BJ (cell line): ENCODE measurements at regions not wholly inside any gene's neighbourhood (a gene's known extent, or its start where the extent isn't known, plus 50 kb on each side); places are given as distances from the start of the nearest gene placed in this dataset.
"Not testable (repeated sequence)": the region's sequence is repeated elsewhere in the genome, so short reads cannot be mapped to it uniquely, and the experiment has no call there.

Experiments used
- CTCF ChIA-PET: fragments of 350-600 bp; formaldehyde crosslinking; extraction: SDS; loops from one replicate; lab custom pipeline; 2021; ENCODE audit warnings: antibody characterized with exemption, inconsistent platforms; lab: Yijun Ruan, JAX
- POLR2A ChIA-PET: fragments of 300-600 bp; sonication (Branson Sonifier 250); formaldehyde crosslinking; extraction: SDS; loops from one replicate; lab custom pipeline; 2021; ENCODE audit warnings: antibody characterized with exemption; lab: Charles Lee
- DNase-seq: peaks from one replicate; pipeline ENCODE4 v3.0.0-alpha.2; 2011; ENCODE audit warnings: low read depth
- H3K27me3 ChIP-seq: 2 replicates; pipeline ENCODE4 v1.6.0; 2011; ENCODE audit warnings: low read length; ENCODE audit not compliant: control insufficient read depth, insufficient read depth
- H3K36me3 ChIP-seq: 2 replicates; pipeline ENCODE4 v1.5.1; 2011; ENCODE audit warnings: low read length; ENCODE audit not compliant: control insufficient read depth, insufficient read depth
- H3K4me3 ChIP-seq: 2 replicates; pipeline ENCODE4 v1.5.1; 2011; ENCODE audit warnings: low read depth, mild to moderate bottlenecking, control low read depth, low read length

DNA sequence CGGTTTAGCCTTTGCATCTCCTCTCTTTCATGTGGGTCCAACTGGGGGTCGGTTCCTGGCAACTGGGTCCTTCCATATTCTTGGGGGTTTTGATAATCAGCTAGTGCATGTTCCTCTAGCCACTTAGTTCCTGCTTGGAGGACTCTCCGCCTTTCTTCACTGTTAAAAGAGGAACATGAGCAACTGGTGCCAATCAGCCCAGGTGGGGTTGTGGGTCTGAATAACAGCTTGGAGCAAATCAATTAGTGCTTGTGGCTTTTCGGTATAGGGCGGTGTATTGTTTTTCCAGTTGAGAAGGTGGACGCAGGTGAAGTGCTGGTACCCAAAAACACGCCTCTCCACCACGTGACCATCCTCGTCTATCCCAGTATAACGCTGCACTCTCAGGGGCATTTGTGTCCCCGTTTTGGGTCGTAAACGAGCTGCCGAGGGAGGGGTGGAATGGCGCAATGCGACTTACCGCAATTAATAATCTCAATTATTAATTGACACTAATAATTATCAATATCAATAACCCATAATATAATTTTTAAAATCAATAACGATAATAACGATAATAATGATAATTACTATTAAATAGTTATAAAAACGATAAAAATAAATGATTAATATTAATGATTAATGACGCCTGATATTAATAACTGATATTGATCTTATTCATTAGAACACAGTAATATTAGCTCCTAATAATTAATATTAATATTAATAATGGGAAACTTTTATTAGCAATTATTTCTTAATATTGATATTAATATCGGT, 51.9 kb upstream of the ALG1L2 start:
- H3K4me3 ChIP-seq, DNase-seq, H3K36me3 ChIP-seq, H3K27me3 ChIP-seq, POLR2A ChIA-PET: not testable (repeated sequence)
- CTCF ChIA-PET: interaction anchor here (0.9 kb wide), 1 partner anchor 87 kb away, joined by 3 read pairs; no protein-coding TSS in a partner anchor
